HG02970 (cell line): ENCODE measurements at regions not wholly inside any gene's neighbourhood (a gene's known extent, or its start where the extent isn't known, plus 50 kb on each side); places are given as distances from the start of the nearest gene placed in this dataset.

ENCODE experiments used
- ATAC-seq: cut with Tn5 transposase; IDR thresholded peaks from one replicate; pipeline ENCODE4 v1.9.1; 2021; ENCODE audit warnings: mild to moderate bottlenecking, moderate library complexity, moderate number of reproducible peaks; ENCODE audit not compliant: unreplicated experiment, low FRiP score

GRCh38 chr1:168991667-168992475, 114.6 kb upstream of the ATP1B1 start:
- no peak for ATAC-seq

DNA sequence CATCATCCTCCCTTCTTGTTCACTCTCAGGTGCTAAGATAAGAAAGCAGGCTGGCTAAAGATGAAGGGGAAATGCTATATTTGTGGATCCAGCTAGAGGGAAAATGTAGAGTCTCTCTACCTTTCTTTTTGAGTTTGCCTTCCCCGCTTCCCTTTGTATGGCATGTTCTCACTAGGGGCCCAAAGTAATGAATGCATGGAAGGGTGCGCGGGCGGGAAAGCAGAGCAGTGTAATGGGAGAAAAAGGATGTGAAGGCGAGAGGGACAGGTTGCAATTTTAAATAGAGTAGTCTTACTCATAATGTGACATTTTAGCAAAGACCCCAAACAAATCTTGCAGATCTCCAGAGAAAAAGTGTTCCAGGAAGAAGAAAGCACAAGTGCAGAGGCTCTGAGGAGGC, 105.1 kb upstream of the ATP1B1 start:
- no peak for ATAC-seq

- no peak for ATAC-seq
These were observed 102.5 kb upstream of the ATP1B1 start for GRCh38 chr1:169003864-169004516.

DNA sequence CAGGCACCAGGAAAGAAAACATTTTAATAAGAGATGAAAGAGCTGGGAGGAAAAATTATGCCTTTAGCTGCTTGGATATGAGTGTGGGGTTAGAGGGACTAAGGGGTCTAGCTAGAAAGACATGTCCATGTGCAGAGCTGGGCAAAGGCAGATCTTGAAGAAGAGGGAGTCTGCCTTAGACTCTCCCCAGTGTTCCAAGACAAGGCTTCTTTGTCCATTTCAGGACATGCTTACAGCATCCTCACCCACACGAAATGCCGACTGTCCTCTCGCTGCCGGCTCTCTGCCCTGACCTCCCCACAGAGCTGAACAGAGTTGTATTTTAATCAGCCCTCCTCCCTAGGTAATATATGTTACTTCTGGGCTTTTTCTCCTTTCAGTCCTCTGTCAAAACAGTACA, 100.7 kb upstream of the ATP1B1 start:
- ATAC-seq: no peak

- no peak for ATAC-seq
These were observed 96.8 kb upstream of the ATP1B1 start for GRCh38 chr1:169009666-169010065.

- no peak for ATAC-seq
These were observed 94.1 kb upstream of the ATP1B1 start for GRCh38 chr1:169012416-169012815.

DNA sequence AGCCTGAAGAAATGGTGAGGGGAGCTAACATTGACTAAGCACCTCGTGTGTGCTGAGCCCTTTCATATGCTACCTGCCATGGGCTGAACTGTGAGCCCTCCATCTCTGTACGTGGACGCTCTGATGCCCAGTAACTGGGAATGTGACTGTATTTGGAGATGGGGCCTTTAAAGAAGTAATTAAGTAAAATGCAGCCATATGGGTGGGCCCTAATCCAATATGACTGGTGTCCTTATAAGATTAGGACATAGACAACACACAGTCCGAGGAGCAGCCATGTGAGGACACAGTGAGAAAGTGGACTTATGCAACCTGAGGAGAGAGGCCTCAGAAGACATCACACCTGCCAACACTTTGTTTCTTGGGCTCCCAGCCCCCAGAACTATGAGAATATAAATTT, 92.7 kb upstream of the ATP1B1 start:
- ATAC-seq: no peak

DNA sequence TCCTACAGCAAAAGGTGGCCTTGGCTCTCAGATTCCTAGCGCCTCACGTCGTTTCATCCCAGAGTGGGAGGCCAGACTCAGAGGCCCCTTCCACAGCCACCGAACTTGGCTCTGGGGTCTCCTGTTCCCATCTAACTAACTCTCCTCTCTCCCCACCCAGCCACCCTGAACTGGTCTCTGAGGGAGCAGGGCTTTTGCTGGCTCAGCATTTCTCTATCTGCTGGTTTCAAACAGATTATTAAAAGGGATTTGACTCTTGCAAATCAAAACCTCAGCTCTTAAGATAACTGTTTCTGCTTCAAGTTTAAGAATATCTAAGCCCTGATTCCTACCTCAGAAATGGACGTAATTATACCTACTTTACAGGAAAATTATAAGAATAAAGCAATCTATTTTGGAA, 91.0 kb upstream of the ATP1B1 start:
- no peak for ATAC-seq

DNA sequence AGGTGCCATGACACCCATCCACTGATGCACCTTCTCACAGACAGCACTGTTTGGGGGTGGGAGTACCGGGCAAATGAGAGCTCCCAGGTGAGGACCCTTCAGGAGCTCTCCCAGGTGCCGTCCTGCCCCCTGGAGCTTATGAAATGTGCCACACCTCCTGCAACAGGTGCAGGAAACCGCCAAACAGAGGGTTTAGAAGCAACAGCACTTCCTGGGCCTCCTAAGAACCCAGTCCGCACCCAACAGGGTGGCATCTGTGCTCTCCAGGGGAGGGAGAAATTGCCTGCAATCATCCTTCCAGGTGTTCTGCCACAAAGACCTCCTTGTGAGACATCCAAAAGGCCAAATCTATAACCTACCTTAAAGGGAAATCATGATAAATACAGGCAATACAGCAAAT, 87.7 kb upstream of the ATP1B1 start:
- ATAC-seq: no peak

- ATAC-seq: no peak
These were observed 87.0 kb upstream of the ATP1B1 start for GRCh38 chr1:169019419-169020058.

DNA sequence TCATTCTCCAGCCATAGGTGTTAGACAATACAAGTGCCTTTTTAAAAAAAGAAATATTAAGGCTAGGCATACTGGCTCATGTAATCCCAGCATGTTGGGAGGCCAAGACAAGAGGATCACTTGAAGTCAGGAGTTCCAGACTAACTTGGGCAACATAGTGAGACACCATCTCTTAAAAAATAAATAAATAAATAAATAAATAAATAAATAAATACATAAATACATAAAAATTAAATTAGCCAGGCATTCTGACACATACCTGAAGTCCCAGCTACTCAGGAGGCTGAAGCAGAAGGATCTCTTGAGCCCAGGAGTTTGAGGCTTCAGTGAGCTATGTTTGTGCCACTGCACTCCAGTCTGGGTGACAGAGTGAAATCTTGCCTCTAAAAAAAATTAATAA, 85.8 kb upstream of the ATP1B1 start:
- no peak for ATAC-seq

- ATAC-seq: no peak
These were observed 83.8 kb upstream of the ATP1B1 start for GRCh38 chr1:169022648-169023047.

DNA sequence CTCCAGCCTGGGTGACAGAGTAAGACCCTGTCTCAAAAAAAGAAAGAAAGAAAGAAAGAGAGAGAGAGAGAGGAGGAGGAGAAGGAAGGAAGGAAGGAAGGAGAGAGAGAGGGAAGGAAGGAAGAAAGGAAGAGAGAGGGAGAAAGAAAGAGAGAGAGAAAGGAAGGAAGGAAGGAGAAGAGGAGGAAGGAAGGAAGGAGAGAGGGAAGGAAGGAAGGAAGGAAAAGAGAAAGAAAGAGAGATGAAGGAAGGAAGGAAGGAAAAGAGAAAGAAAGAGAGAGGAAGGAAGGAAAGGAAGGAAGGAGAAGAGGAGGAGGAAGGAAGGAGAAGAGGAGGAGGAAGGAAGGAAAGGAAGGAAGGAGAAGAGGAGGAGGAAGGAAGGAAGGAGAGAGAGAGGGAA, 82.2 kb upstream of the ATP1B1 start:
- ATAC-seq: no peak

DNA sequence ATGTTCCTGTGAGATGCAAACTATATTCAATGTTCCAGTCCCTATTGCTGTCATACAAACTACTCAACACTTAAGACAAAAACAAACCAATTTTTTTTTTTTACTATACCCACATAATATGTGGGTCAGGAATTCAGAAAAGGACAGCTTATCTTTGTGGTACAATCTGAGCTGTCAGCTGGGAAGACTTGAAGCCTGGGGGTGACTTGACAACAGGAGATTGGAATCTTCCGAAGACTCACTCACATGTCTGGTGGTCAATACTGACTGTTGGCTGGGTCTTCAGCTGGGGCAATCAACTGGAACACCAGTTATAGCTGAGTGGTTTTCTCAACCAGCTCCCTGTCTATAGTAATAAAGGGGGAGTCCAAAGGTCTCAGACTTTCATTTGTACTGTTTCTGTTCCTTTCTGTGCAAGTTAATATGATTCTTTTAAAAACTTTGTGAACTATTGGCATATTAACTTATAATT, 81.7 kb upstream of the ATP1B1 start:
- ATAC-seq: peak; percentile 86

- peak; percentile 22 for ATAC-seq
These were observed 81.1 kb upstream of the ATP1B1 start for GRCh38 chr1:169025412-169025811.

- no peak for ATAC-seq
These were observed 78.7 kb upstream of the ATP1B1 start for GRCh38 chr1:169027607-169028320.

GRCh38 chr1:169031566-169032224, 74.8 kb upstream of the ATP1B1 start:
- ATAC-seq: no peak

DNA sequence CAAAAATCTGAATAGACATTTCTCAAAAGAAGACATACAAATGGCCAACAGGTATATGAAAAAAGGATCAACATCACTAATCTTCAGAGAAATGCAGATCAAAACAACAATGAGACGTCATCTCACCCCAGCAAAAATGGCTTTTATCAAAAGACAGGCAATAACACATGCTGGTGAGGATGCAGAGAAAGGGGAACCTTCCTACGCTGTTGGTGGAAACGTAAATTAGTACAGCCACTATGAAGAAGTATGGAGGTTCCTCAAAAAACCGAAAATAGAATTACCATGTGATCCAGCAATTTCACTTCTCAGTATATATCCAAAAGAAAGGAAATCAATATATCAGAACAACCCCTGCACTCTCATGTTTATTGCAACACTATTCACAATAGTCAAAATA, 65.1 kb upstream of the ATP1B1 start:
- ATAC-seq: no peak

GRCh38 chr1:169042377-169042776, 64.1 kb upstream of the ATP1B1 start:
- ATAC-seq: no peak

DNA sequence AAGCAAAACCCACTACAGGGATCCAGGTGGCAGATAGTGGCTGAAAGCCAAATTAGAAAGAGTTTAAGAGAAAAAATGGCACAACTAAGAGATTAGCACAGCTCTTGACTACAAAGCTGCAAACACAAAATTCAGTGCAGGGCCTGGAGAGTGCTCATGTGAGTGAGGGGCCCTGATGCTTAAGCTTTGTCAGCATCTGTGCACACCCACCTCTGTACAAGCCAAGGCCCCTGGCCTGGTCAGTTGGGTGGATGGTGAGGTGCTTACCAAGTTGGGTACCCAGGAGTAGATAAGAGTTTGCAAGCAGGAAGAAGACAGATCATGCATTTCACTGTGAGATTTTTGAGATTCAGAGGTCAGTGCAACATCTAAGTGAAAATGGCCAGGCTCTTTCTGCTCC, 62.7 kb upstream of the ATP1B1 start:
- no peak for ATAC-seq
